Activated effector memory CD4-positive, alpha-beta T cell treated with anti-CD3 and anti-CD28 coated beads, Interleukin-2, amount 50 U/mL, for 16 hours (primary cell): ENCODE measurements at regions not wholly inside any gene's neighbourhood (a gene's known extent, or its start where the extent isn't known, plus 50 kb on each side); places are given as distances from the start of the nearest gene placed in this dataset.
"Not testable (repeated sequence)": the region's sequence is repeated elsewhere in the genome, so short reads cannot be mapped to it uniquely, and the experiment has no call there.

Source experiments
- DNase-seq: peaks from one replicate; pipeline ENCODE4 v3.0.0-alpha.2; 2020

GRCh38 chr7:131154380-131154779 is 173.3 kb upstream of the MKLN1 start:
- DNase-seq = no peak

- DNase-seq = no peak
Observed at GRCh38 chr7:131157530-131158243, 170.0 kb upstream of the MKLN1 start.

- not testable (repeated sequence) for DNase-seq
Observed at GRCh38 chr7:131158244-131158636, 169.4 kb upstream of the MKLN1 start.

- DNase-seq = no peak
Observed at GRCh38 chr7:131159961-131160361, 167.7 kb upstream of the MKLN1 start.

- DNase-seq = no peak
Observed at GRCh38 chr7:131161103-131161502, 166.6 kb upstream of the MKLN1 start.

- DNase-seq = no peak
Observed at GRCh38 chr7:131164025-131164925, 163.4 kb upstream of the MKLN1 start.

- no peak for DNase-seq
Observed at GRCh38 chr7:131166066-131166465, 161.6 kb upstream of the MKLN1 start.

GRCh38 chr7:131170440-131171271 is 157.0 kb upstream of the MKLN1 start:
- no peak for DNase-seq

GRCh38 chr7:131173145-131173890 is 154.4 kb upstream of the MKLN1 start:
- DNase-seq = no peak

- no peak for DNase-seq
Observed at GRCh38 chr7:131174391-131174790, 153.3 kb upstream of the MKLN1 start.

- DNase-seq = no peak
Observed at GRCh38 chr7:131174855-131175254, 152.8 kb upstream of the MKLN1 start.

- DNase-seq = no peak
Observed at GRCh38 chr7:131182446-131183058, 145.1 kb upstream of the MKLN1 start.

GRCh38 chr7:131183072-131183471 is 144.6 kb upstream of the MKLN1 start:
- DNase-seq = no peak

- DNase-seq = no peak
Observed at GRCh38 chr7:131183611-131184119, 144.0 kb upstream of the MKLN1 start.

GRCh38 chr7:131186816-131187215 is 140.9 kb upstream of the MKLN1 start:
- DNase-seq = no peak

- DNase-seq = peak; percentile 81
Observed at GRCh38 chr7:131188367-131189339, 139.0 kb upstream of the MKLN1 start.

- DNase-seq = no peak
Observed at GRCh38 chr7:131189488-131189887, 138.2 kb upstream of the MKLN1 start.

- no peak for DNase-seq
Observed at GRCh38 chr7:131190146-131190545, 137.5 kb upstream of the MKLN1 start.

GRCh38 chr7:131190581-131190980 is 137.1 kb upstream of the MKLN1 start:
- DNase-seq = no peak

- no peak for DNase-seq
Observed at GRCh38 chr7:131194070-131194865, 133.4 kb upstream of the MKLN1 start.
